ENCODE measurements at regions not wholly inside any gene's neighbourhood (a gene's known extent, or its start where the extent isn't known, plus 50 kb on each side); places are given as distances from the start of the nearest gene placed in this dataset.

GRCh38 chr15:99907698-99908097, 174.5 kb upstream of the LYSMD4 start:
- Histone ChIP-seq H3K27me3 (ENCODE audit: control insufficient read depth in 1 of 2, insufficient read depth in 2 of 2, low read length in 2 of 2) (no peaks in the 10 kb centered on the region), H3K9me3 (ENCODE audit: low read length) (no peaks in the 10 kb centered on the region), H3K79me2 (ENCODE audit: insufficient read depth, low read length) (no peaks in the 10 kb centered on the region), H3K27ac (ENCODE audit: extremely low read length, insufficient read depth, low read length) (no peak overlapping the region), H3K4me1 (ENCODE audit: insufficient read depth, low read length) (no peaks in the 10 kb centered on the region), H3K36me3 (replicated peaks in 1 of 2; ENCODE audit: control insufficient read depth in 1 of 2, insufficient read depth in 2 of 2, low read length in 2 of 2) (no peaks in the 10 kb centered on the region), H3K4me3 (replicated peaks in 1 of 3; ENCODE audit: insufficient read depth in 1 of 3, low read depth in 2 of 3, low read length in 3 of 3) (no peak overlapping the region), H4K20me1 (ENCODE audit: insufficient read depth, low read length) (no peaks in the 10 kb centered on the region), H3K9ac (ENCODE audit: insufficient read depth, low read depth, low read length) (no peak overlapping the region), H2AFZ (ENCODE audit: low read length) (no peak overlapping the region), H3K4me2 (ENCODE audit: low read depth, low read length) (no peak overlapping the region)
- in situ Hi-C loops (cut with HindIII; ENCODE audit: extremely low pct_ligation_motif_present, low pct_unique_long_range_greater_than_20kb) = no loop called here
- no peak for ATAC-seq
- 48% methylated on average over 2 of the region's 3 CpGs for WGBS (ENCODE audit: low lambda C conversion rate)
- intact Hi-C loops (cut with micrococcal nuclease; ENCODE audit: unreplicated experiment) = no loop called here
- TF ChIP-seq CHCHD3 (CRISPR knock-in tag; IDR thresholded peaks at IDR 0.05) = no peak
- TF ChIP-seq ZNF460 (CRISPR knock-in tag; IDR thresholded peaks at IDR 0.05; ENCODE audit: borderline replicate concordance) = no peak
- TF ChIP-seq ELK4 (CRISPR knock-in tag; IDR thresholded peaks at IDR 0.05; ENCODE audit: borderline replicate concordance) = no peak
- no peak for TF ChIP-seq CEBPB (IDR thresholded peaks at IDR 0.05; ENCODE audit: borderline replicate concordance, low read depth, low read length)
- no peak for TF ChIP-seq ZNF260 (CRISPR knock-in tag; IDR thresholded peaks at IDR 0.05; ENCODE audit: borderline replicate concordance, low read depth)
- no peak for TF ChIP-seq HNRNPL (IDR thresholded peaks at IDR 0.05; ENCODE audit: low read depth, low read length)
- no peak for TF ChIP-seq ZNF430 (CRISPR knock-in tag; IDR thresholded peaks at IDR 0.05)
- TF ChIP-seq ZNF572 (CRISPR knock-in tag; IDR thresholded peaks at IDR 0.05) = no peak
- no peak for TF ChIP-seq HNRNPK (IDR thresholded peaks at IDR 0.05; ENCODE audit: low read depth, low read length, poor library complexity, severe bottlenecking)
- no peak for TF ChIP-seq POGZ (CRISPR knock-in tag; IDR thresholded peaks at IDR 0.05)
- ChIA-PET CTCF (ENCODE audit: low intra/inter-chr PET ratio, low total read pairs) (no interaction called here), POLR2A (no interaction called here)
- no TSS peak for BruUV-seq (replicated peaks)
- no peak for DNase-seq (ENCODE audit: low spot score)
- FAIRE-seq = no peak

All from HepG2 (cell line).